Epithelial cell of proximal tubule (primary cell): ENCODE measurements at regions not wholly inside any gene's neighbourhood (a gene's known extent, or its start where the extent isn't known, plus 50 kb on each side); places are given as distances from the start of the nearest gene placed in this dataset.

Source experiments
- DNase-seq: peaks from one replicate; pipeline ENCODE4 v3.0.0-alpha.2; 2011; ENCODE audit warnings: low read depth
- H3K4me3 ChIP-seq: 2 replicates; pipeline ENCODE4 v1.5.1; 2011; ENCODE audit warnings: low read depth, mild to moderate bottlenecking, low read length
- TF ChIP-seq, protein P1 (sequence below): conservative IDR thresholded peaks from 2 replicates; pipeline ENCODE4 v1.5.1; 2012; ENCODE audit warnings: low read depth, mild to moderate bottlenecking, low read length

DNA sequence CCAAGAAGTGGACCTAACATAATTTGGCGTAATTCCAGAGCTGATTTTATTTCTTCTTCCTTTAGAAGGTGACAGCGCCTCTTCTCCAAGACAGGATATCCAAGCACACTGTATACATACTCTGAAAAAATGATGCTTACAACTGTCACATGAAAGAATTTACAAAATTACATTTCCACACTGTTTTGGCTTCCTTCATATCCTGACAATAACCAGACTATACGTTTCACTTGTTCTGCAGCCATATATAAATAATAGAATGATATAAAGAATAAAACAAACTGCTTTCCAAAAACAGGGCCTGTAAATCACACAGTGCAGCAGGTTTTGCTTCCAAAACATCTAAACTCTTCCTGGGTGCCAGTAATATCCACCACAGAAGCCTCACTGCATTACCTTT lies 141.6 kb downstream of the FBXO8 start:
- DNase-seq = no peak

DNA sequence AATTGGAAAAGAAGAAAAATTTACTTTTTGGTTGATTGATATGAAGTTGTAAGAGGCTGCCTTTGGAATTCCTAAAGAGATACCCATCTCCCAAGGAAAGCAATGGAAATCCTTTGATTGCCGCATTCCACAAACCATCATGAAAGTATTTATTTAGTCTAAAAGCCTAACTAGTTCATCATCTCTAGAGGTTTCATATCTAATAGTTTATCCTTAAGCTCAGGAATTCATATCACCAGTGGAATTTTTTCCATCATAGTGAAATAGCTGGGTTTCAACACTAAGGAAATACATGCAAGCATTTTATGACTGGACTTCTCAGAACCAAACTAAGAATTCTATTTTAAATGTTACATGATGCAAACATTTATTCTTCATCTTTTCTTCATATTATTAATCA lies 144.9 kb downstream of the FBXO8 start:
- TF ChIP-seq, protein P1, sequence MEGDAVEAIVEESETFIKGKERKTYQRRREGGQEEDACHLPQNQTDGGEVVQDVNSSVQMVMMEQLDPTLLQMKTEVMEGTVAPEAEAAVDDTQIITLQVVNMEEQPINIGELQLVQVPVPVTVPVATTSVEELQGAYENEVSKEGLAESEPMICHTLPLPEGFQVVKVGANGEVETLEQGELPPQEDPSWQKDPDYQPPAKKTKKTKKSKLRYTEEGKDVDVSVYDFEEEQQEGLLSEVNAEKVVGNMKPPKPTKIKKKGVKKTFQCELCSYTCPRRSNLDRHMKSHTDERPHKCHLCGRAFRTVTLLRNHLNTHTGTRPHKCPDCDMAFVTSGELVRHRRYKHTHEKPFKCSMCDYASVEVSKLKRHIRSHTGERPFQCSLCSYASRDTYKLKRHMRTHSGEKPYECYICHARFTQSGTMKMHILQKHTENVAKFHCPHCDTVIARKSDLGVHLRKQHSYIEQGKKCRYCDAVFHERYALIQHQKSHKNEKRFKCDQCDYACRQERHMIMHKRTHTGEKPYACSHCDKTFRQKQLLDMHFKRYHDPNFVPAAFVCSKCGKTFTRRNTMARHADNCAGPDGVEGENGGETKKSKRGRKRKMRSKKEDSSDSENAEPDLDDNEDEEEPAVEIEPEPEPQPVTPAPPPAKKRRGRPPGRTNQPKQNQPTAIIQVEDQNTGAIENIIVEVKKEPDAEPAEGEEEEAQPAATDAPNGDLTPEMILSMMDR = no peak
- DNase-seq = no peak
- no peak overlapping the region for H3K4me3 ChIP-seq

More for the DNA sequence above, 141.6 kb downstream of the FBXO8 start:
- TF ChIP-seq, protein P1 = no peak
- no peak overlapping the region for H3K4me3 ChIP-seq

DNA sequence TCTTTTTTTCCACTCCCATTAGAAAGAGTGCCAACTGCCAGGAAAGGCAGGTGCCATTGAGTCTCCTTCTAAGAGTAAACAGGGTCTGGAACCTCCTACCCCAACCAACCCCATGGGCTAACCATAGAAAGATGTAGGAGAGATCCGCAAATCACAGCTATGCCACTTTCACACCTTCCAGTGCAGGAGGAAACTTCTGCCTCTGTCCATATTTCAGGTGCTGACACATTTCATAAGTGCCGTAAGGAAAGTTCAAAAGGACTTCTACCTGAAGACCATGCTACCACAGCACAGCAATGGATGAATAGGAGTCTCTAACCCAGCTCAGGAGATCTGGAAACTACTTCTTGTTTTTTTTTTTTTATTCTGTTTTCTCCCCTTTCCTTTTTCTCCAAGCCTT lies 145.8 kb downstream of the FBXO8 start:
- TF ChIP-seq, protein P1 = no peak
- no peak overlapping the region for H3K4me3 ChIP-seq
- DNase-seq = no peak

DNA sequence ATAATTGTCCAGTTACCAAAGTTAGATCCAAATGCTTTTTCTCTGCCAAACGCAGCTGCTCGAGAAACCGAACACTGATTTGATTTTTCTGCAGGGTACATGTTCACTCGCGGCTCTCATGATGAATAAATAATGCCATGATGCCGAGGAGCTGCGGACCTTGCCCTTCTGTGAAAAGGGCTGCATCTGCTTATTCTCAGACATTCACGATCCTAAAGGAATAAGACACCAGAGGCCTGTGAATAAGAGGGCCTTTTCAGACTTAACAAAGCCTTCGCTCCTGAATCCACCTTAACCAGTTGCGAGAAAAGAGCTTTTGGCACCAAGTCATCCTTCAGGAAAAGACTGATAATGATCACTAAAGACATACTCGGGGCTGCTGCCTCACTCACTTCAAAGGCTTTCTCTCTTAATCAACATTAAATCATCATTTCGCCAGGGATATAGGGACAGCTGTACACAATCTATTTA lies 147.5 kb downstream of the FBXO8 start:
- TF ChIP-seq, protein P1 = no peak
- H3K4me3 ChIP-seq = peak overlapping the region; percentile 9
- no peak for DNase-seq

DNA sequence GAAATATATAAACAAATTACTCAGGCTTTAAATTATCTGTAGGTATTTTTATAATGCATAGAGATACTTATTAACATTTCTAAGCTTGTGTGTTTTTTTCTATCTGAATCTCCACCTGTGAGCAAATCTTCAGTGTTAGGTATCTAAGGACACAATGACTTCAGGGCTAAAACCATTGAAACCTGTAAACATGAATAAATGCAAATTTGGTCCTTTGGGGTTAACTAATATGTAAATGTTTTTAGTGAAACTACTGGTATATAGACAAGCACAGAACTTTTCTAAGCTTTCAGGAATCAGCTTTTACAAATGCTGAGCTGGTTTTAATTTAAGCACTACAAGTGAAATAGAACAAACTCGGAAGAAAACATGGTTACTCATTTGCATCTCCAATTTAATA lies 147.9 kb downstream of the FBXO8 start:
- DNase-seq = no peak
- H3K4me3 ChIP-seq = peak overlapping the region; percentile 9
- TF ChIP-seq, protein P1 = no peak

DNA sequence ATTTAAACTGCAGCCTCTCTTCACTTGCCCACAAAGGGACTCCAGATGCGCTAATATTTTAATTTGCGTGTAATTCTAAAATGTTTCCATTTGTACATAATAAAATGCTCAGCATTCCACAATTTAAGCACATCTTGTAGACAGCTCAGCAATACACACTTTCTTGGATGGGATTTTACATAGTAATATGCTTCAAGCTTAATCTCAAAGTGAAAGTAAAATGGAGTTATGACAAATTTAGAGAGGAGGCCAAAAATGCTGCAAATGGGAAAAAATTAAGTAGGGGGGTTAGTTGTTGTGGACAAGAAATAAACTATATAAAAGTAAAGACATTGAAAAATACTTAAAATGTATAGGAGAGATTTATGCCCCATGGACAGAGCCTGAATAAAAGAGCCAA lies 149.1 kb downstream of the FBXO8 start:
- TF ChIP-seq, protein P1 = no peak
- no peak overlapping the region for H3K4me3 ChIP-seq
- no peak for DNase-seq

DNA sequence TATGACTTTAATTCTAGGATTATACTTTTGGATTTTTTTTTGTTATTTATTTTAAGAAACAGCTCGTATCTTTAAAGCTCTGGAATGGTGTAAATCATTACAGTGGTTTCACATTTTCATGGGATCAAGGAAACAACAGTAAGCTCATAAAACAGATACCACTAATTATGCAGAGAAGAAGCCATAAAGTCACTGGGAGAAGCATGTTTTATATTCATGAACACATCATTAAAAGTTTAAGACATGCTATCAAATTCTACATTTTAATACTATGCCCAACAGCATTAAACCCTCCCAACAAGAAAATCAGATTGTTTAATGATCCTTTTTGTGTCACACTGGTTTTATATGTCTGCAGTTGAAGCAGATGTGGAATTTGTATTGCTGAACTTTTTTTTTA lies 149.9 kb downstream of the FBXO8 start:
- no peak for DNase-seq
- TF ChIP-seq, protein P1 = no peak
- H3K4me3 ChIP-seq = no peak overlapping the region
